ENCODE measurements at regions not wholly inside any gene's neighbourhood (a gene's known extent, or its start where the extent isn't known, plus 50 kb on each side); places are given as distances from the start of the nearest gene placed in this dataset.

DNA sequence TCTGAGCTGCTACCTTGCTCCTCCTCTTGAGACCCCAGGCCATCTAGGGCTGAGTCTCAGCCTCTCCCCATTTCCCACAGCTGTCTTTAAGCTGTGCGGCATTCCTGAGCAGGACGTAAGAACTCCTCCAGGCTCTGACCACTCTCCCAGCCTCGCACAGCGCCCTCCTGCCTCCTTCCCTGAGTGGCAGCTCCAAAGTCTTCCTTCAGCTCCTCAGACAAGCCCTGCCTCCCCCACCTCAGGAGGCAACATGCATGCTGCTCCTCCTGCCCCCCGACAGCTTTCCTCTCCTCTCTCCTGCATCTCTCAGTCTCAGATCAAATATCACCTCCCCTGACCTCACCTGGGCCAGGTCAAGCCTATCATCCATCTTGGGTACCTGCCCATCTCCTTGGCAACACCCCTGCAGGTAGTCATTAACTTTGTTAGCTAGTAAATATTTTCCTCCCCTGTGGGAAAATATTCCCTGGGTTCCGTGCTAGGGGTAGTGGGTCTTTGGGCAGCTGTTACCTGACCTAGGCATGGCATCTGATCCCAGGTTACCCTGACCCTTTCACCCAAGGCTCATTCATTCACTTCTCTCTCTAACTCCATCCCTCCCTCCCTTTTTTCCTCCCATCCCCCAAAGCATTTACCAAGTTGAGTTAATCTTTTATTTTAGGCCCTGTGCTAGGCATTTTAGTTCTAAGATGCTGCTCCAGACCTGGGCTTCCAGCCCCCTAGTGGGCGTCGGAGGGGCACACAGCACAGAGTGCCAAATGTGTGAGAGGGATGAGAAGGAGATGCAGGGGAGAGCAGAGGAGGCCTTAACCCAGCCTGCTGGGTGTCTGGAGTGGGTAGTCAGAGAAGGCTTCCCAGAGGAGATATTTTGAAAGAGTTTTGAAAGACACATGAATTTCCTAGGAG, 419.9 kb downstream of the PTPRU start:
- DNase-seq: no peak

DNA sequence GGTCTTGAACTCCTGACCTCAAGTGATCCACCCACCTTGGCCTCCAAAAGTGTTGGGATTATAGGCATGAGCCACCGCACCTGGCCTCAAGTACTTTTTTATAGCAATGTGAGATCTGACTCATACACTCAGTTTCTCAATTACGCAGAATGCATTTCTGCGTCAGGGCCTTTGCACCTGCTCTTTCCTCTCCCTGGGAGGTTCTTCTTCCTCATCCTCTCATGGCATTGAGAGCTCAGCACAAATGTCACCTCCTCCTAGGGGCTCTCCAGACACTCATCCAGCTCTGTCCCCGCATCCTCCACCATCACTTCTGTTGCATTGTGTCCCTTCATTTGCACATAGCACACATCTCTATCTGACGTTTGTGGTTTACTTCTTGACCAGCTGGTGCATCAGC, 418.8 kb downstream of the PTPRU start:
- DNase-seq: no peak

DNA sequence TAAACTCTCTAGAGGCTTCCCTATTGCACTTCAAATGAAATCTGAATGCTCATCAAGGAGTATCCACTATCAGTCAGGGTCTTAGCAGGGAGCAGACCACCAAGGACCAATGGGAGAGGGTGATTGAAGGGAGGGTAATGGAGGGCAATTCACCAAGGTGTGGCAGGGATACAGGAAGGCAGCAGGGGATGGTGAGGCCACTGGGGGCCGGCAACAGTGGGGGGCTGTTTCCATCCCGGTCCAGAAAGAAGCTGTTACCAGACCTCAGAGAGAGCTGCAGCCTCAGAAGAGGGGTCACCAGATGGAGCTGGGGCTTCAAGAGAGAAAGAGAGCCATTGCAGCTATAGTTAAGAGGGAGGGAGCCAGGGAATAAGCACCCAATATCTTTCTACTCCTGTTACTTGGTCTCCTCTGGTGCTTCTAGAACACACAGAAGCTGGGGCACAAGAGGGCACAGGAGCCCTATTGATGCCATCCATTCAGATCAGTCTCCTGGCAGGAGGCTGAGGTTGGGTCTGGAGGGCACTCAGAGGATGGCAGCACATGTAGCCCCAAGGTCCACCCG, 417.6 kb downstream of the PTPRU start:
- DNase-seq: no peak

DNA sequence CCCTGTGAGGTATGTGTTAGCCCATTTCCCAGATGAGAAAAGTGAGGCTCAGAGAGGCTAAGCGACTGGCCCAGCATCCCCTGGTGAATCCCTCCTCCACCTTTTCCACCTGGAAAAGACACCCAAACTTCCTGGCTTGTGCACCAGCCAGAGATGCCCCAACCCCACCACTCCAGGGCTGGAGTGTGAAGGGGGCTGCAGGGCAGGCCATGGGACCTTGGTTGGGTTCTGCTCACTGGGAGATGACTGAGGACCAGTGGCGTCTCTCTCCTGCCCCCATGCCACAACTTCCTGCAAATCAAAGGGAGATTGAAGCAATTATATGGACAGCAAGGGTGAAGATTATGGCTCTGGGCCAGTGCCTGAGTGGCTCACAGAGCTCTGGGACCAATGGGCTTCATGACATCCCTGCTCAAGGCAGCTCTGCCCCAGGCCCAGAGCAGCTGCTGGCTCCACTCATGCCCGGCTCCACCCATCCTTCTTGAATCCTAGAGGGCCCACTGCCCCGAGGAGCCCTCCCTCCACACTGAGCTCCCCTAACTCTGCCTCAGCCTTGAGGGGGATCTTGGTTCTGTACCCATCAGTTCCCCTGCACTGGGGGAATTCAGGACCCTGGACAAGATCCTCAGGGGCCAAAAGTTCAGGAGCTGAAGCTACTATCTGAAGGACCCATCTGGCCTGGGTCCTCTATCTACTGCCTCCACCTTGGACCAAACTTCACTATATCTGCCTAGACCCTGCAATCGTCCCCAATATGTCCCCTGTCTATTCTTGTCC, 416.9 kb downstream of the PTPRU start:
- no peak for DNase-seq

DNA sequence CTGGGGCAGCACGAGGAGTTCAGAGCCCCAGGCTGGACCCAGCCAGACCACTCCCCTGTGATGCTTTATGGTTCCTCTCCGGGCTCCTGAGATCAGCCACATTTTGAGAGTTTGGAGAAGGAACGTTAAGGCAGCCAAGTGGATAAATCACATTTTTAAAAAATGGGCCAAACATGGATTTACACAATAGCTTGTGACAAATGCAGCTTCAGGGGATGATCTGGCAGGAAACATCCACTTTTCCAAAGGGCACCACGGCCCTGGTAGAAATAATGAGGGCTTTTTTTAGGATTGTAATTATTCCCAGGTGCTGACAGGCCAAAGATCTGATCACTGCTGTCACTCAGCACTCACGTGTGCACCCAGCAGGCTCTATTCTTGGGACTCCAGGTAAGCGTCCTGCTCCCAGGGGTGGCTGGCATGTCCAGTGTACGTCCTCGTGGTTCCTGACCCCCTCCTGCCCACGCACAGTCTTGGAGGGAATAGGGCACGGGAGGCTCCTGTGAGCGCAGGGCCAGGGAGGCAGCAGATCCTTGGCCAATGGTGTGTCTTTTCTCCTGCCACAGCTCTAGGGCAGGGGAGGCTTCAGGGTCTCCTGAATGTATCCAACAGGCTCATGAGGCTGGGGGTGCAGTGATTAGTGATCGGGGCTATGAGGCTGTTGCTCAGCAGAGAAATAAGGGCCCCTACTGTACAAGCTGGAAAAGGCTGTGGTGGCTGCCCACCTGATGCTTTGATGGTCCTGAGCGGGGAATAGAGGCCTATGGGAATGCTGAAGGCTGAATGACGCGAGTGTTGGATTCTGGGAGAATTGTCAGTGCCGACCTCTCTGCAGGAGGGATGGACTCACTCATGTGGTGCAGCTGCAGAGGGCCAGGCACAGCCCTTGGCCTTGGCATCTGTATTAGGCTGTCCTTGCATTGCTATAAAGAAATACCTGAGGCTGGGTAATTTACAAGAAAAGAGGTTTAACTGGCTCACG, 415.7 kb downstream of the PTPRU start:
- no peak for DNase-seq

DNA sequence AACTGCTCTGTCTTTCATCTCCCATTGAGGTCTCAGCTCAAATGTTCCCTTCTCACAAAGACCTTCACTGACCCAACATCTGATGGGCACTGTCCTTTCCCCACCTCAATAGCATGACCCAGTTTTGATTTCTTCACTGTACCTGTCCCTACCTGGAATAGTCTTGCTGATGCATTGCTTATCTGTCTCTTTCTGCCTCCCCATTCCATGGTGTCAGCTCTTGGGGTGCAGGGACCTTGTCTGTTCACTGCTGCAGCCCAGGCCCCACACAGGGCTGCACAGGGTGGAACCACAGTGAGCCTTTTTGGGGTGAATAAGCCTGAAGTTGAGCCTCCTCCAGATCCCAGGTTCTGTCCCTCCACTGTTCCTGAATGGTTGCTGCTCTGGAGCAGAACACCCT, 414.9 kb downstream of the PTPRU start:
- no peak for DNase-seq

DNA sequence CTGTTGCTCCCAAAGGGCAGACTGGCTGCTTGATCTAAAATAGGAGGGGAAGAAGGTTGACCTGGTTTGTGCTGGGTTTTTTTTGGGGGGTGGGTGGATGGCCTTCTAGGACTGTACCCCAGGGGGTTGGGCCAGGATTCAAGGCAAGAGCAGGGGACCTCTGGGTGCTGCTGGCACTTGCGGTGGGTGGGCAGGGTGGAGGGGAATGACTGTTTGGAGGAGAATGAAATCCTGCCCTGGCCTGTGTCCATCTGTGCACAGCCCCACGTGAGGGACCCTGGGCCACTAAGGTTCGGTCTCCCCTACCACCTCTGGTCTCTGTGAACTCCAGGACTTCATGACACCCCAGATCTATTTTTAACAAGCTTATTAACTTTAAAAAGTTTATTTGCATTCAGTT, 414.2 kb downstream of the PTPRU start:
- no peak for DNase-seq

DNA sequence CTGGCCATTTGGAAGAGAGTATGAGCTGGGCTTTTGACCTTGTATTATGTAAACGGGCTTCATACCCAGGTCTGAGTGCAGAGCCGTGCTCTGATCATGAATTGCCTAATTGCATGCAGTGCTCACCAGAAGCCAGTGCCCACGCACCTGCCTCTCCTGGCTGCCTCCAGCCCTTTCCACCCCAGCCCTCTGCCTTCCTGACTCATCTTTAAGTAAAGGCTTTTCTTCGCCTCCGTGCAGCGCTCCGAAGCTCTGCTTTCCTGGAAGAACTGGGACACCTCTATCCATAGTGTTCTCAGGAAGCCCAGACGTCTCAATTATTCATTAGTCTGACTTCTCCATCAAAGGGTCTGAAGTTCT, 413.7 kb downstream of the PTPRU start:
- DNase-seq: no peak

DNA sequence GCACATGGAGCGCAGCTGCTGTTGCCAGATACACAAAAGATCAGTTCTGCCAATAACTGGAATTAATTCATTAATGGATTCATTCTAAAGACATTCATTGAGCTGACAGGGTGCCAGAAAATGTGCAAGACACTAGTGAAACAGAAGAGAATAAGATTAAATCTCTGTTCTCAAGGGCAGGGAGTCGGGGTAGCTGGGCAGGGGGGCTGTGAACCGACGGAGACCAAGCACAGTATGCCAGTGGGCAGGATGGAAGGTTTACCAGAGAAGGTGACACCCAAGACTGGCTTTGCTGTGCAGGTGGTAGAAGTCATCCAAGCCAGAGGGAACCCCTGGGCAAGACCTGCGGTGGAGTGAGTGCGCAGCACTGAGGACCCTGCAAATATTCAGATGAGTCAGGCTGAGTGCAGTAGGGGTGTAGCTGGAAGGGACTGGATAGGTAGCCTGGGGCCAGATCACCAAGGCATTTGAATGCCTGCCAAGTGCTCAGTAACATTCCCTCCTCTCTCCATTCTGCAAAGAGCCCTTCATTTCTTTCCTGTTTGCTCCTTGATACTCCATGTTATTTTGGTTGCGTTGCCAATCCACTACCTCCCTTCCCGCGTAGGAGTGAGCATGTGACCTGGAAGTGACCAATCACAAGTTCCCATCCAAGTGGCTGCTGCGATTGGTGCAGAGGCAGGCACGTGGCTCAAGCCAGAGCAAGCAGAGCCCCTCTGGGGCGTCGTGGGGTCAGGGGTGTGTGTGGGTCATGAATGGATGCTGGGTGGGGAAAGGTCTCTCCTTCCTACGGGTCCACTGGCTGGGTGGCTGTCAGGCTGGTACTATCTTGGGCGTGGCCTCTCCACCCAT, 413.1 kb downstream of the PTPRU start:
- no peak for DNase-seq

DNA sequence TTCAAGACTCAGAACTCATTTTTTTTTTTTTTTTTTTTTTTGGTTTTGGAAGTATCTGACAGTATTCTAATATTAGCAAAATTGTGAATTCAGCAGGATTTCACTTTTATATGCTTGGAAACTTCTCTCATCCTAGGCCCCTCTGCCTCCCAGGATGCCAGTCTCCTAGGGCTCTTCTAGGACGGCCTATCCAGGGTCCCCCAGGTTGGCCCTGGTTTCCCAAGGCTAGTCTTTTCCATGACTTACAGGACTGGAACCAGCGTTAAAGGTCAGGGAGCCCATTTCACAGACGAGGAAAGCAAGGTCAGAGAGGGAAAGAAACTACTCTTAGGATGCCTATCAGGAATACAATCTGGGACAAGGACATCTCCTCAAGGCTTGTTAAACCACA, 412.5 kb downstream of the PTPRU start:
- no peak for DNase-seq

DNA sequence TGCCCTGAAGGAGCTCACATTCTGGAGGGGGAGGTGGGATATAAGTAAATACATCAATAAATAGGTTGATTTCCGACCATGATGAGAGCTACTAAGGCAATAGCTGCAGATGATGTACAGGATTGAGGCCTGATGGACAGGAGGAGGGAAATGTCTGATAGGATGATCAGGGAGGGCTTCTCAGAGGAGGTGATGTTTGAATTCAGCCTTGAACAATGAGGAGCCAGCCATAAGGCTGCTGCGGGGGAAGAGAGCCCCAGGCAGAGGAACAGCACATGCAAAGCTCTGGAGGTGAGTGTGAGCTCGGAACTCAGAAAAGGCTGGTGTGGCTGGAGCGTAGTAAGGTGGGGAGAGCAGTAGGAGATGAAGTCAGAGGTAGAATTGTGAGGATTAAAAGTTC, 411.7 kb downstream of the PTPRU start:
- no peak for DNase-seq

DNA sequence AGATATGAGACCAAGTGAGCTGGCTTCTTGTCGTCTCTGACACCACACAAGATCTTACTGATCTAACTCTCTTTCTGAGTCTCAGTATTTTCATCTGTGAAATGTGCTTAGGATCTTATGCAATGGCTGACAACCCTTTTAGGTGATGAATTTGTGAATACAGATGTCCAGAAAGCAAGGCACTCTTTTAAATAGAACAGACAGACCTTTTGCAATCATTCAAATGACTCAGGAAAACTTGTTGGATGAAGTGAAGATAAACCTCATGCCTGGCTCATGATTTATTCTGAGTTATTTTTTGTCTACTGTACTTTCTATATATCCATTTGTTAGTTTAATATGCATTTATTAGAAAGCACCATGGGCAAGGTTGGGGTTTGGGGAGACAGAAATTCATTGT, 411.3 kb downstream of the PTPRU start:
- no peak for DNase-seq

DNA sequence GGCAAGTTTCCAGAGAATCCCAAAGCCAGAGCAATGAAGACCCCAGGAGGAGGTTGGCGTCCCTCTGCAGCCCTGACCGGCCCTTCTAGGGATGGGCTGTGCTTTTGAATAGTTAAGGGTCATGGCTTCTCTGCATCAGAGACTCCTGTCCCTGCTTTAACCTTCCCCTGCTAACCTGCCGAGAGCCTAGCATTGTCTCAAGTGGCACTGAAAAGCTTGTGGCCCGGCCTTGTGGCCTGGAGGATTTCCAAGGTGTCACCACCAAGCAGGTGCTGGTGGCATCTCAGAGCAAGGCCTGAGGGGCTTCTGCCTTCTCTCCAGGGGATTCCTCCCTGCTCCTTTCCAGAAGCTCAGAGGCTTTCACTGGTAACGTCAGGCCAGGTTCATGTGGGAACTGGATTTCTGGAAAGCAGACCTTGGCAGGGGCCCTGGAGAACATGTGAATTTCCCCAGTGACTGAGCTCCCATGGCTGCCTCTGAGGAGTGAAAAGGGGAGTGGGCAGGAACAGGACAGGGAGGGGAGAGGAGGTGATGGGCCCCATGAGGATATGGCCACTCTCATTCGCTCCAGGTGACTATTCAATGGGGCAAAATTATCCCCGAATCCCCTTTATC, 409.9 kb downstream of the PTPRU start:
- DNase-seq: no peak

DNA sequence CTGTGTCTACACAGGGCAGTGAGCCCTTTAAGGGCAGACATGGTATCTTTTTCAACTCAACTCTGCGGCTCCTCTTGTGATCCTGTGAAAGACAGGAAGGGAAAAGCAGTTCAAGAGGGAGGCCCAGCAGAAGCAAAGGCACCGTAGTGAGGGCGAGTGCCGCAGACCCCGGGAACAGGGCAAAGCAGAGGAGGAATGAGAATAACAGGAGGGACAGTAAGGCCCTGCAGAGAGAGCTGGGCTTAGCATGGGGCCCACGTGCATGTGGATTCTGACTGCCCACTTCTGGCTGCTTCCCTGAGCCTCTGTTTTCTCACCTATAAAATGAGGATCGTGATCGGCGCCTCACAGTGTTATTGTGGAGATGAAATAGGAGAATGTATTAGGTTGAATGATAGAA, 409.3 kb downstream of the PTPRU start:
- DNase-seq: no peak

DNA sequence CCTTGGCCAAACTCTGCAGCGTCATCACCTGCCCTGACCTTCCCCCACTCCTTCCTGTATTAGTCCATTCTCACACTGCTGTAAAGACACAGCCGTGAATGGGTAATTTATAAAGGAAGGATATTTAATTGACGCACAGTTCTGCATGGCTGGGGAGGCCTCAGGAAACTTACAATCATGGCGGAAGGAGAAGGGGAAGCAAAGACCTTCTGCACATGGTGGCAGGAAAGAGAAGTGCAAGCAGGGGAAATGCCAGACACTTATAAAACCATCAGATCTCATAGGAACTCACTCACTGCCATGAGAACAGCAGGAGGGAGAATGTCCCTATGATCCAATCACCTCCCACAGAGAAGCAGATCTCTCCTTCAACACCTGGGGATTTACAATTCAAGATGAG, 408.5 kb downstream of the PTPRU start:
- no peak for DNase-seq

DNA sequence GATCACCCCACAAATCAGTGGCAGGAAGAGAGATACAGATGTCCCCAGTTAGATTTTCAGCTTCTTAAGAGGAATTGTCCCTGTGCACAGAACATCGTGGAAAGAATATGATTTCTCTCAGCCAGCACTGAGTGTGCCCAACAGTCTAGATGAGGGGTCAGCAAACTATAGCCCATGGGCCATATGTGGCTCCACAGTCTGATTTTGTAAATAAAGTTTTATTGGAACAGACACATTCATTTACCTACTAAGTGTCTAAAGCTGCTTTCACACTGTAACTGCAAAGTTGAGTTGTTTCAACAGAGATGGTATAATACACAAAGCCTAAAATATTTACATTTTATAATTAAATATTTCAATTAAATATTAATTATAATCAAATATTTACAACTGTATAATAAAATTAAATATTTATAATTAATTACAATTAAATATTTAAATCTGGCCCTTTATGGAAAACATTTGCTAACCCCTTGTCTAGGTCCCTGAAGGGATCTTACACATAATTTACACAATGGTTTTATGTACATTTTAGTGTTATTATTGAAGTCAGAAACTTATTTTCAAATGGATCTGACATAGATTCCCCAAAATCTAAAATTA, 407.6 kb downstream of the PTPRU start:
- no peak for DNase-seq

DNA sequence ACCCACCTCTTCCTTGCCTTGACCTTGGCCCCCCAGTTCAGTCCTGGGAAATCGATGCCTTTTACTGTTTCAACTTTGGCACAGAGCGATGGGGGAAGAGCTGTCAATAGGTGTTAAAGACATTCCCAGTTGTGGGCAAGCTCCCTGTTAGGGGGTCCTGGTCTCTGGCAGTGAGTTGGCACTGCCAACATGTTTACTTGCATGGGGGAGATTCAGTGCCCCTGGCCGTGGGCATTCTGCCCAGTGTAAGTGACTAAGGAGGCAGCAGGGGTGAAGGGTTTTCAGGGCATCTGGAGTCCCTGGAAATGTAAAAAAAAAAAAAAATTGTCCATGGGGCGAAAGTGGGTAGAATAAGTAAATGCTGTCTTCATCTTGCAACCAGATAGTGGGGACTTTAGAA, 407.0 kb downstream of the PTPRU start:
- no peak for DNase-seq

DNA sequence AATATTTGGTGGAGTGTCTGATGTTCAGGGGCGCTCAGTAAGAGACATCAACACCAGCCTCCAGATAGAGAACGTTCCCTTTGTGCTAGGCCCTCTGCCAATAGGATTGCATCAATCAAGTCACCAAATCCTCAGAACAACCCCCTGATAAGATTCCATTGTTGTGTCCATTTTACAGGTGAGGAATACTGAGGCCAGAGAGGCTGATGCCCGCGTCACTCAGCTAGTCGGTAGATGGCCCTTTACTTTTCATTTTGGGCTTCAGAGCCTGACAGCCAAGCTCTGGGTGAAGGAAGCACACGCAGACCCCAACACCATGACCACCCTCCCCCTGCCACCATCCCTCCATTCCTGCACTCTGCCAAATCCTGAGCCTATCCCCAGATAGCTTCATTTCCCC, 406.2 kb downstream of the PTPRU start:
- no peak for DNase-seq

DNA sequence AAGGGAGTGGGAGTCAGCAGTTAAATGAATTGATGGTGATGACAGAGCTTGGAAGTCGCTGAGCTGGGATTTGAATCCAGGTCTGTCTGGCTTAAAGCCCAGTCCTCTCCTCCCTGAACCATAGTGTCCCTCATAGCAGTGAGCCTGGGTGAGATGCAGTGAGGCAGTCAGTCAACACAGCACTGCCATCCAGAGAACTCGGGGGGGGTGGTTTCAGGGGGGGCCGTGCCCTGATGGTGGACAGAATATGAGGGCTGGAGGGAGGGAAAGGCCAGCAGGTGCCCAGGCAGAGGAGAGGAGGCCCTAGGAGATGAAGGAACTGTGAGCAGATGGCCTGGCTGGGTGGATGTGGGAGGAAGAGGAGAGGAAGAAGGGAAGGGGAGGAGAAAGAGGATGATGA, 405.6 kb downstream of the PTPRU start:
- DNase-seq: no peak

DNA sequence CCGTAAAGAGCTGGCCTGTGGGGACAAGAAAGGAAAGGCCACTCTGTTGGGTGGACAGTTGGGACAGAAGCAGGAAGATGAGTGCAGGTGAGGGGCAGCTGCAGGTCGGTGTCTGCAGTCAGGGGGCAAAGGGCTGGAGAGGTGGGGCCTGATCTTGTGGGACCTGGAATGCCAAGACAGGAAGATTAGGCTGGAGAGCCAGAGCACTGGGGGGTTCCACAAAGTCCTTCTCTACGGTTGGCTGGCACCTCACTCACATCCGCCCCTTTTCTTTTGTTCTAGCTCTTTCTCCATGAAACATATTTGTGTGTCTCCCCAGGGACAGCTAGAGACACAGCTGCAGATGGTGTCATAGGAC, 404.1 kb downstream of the PTPRU start:
- DNase-seq: no peak

Measured in bone marrow (tissue), 2 donors.